Germinal center (tissue), 1 donor: ENCODE measurements at regions not wholly inside any gene's neighbourhood (a gene's known extent, or its start where the extent isn't known, plus 50 kb on each side); places are given as distances from the start of the nearest gene placed in this dataset.

Source experiments
- DNase-seq: peaks from one replicate; pipeline ENCODE4 v3.0.0; 2012; ENCODE audit warnings: mixed read lengths, low spot score

DNA sequence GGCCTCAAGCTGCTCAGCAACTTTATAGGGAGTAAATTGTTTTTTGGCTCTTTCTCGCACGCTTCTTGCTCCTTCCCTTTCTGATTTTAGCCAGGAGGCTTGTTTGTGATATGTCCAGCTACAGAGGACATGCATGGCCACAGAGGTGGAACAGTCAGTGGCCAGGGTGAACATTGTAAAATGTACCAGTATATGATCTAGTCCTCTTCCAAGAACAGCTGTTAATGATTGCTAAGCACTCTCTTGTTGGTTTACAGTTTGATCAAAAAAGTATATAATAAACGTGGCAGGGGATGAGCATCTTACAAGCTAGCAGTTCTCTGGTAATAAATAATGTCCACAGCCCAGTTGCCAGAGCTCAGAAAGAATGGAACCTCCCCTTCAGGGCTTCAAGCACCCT is 461.7 kb upstream of the DYNLRB2 start:
- DNase-seq, result no peak

DNA sequence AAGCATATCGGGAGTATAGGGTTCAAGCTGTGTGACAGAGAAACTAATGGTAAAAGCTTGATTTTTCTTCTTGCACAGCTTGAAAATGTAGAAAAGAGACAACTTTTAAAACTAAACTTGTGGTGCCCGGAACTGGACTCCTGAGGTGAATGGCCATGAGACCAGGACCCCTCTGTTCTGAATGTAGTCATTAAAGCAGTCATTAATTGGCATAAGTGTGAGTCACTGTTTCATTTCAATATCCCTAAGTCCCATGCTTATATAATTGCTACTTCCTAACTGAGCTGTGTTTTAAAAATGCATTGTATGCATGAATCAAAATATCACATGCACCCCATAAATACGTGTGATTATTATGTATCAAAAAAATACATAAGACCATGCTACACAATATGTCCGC is 463.1 kb upstream of the DYNLRB2 start:
- no peak for DNase-seq

DNA sequence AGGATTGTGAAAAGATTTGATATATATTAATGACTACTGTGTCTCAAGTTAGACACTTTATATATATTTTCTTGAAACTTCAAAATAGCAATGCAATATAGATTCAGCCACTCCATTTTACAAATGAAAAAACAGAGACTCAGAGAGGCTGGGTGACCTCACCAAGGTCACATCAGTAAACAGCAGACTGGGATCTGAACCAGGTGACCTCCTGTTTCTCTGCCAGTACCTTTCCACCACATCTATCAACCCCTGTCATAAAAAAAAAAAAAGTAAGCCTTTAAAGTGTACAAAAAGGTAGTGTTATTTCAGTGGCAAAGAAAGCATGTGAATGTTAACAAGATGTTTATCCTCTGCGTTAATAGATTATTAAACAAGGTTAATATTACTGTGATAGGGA is 466.5 kb upstream of the DYNLRB2 start:
- no peak for DNase-seq

DNA sequence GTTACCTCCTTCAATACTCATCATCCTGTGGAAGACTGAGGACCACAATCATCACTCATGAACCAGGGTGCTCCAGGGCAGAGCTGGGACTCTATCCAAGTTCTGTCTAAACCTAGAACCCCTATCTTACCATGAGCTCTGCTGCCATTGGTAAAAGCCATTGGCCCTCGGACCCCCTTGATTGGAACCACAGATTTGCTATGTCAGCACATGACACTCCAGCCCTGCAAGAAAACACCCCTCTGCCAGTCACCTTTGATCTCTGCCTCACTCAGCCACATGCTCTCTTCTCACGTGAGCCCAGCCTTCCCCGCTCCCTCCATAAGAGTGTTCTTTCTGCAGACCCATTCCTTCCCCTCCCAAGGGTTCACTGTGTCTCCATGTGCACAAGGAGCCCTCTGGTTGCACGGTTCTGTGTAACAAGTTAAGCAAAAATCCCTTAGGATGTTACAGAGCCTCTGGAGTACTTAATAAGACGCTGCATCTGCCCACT is 468.8 kb upstream of the DYNLRB2 start:
- DNase-seq, result no peak

DNA sequence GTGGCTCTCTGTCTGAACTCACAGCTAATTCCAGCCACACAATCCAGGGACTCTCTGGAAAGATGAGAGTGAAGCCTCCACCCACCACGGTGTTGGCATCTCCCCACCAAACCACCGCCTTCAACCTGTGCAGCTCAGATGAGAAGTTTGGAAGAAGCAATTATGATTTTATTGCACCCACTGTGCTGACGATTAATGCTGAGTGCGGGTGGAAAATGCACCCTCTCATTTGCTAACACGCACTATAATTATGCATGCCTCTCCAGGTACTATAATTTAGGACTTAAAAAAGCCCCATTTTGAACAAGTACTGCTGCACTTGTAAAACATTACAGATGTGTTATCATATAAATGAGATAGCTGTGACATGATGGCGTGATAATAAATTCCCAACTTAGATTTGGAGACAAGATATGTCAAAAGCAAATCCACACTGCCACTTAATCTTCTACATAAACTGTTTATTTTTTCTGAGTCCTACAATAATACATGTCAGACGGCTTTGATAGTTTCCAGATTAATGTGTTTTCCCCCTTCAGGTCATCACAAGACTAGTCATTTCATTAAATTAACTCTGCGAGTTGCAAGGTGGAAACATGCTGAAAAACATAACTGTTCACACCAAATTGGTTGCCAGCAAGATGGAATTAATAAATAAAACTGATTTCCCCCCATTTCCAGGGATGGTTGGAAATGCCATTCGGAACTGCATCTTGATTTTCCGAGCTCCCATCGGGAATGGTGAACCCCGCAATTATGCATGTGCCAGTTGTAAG is 466.5 kb upstream of the MAF start:
- no peak for DNase-seq

DNA sequence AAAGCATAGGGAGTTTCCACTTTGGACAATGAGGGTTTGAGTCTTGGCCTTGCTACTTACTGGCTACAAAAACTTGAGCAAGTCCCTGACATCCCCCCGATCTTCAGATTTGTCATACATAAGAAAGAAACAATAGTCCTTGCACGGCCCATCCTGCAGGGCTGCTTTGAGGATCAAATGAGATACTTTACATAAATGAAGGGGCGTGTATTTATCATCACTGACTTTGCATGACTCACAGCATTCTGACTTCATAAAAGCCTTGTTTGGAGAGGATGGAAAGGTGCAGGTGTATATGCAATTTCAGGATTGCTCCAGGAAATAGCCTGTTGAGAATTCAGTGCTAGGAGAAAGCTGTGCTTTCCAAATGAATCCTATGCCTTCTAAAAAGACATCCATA is 465.0 kb upstream of the MAF start:
- DNase-seq, result no peak

DNA sequence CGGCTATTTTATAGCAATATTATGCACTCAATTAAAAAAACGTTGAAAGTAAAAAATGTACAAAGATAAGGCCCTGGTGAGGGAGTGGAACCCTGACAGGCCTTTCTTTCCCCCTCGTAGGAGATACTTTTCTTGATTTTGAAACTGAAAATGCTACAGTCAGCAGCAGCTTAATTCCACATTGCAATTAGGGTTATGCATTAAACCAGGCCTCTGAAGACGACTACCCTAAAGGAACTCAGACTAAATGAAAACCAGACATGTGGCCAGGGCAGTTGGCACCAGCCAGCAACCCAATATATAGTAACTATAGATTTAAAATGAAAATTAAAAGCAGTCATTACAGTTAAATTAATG is 463.2 kb upstream of the MAF start:
- DNase-seq, result no peak

DNA sequence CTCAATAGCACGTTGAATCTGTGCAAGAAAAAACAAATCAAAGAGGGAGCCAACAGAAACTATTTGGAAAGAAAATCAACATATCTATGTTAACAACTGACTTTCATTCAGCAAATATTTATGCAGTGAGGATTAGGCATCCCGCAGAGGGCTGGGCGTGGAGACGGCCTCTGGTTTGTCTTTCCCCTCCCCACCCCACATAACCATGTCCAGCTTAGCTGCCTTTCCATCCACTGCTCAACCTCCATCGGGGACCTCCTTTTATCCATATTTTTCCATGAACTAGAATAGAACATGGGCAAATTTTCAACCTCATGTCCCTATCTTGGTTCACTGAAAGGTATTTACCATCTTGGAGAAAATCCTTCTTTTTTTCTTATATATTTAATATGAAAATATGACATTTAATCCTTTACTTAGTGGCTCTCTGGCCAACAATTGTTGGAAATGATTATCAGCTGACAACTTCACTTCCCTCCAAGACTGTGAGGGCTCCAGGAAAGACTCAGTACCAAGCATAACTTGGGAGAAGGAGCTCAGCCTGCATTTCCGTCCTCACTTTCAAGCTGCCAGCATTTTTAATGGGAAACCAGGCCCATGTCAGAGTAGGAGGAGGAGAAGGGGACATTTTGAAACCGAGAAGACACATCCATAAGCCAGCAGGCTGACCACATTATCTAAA is 462.6 kb upstream of the MAF start:
- DNase-seq, result no peak

DNA sequence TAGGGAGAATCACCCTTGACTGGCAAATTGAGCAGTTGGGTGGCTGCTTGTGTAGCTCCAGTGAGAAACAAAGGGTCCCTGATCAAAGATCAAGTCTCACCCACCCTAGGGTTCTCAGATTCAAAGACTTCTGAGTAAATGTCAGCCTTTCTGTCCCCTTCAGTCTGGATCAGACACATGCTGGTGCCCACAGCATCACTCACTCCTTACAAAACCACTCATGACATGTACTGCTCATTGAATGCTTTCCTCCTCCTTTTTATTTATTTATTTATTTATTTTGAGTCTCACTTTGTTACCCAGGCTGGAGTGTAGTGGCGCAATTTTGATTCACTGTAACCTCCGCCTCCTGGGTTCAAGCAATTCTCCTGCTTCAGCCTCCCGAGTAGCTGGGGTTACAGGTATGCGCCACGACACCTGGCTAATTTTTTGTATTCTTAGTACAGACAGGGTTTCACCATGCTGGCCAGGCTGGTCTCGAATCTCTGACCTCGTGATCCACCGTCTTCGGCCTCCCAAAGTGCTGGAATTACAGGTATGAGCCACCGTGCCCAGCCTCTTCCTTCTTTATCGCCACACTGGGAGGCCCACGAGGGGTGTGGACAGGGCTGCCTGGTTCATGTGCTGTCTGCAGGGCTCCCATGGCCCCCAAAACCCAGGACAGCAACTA is 462.0 kb upstream of the MAF start:
- DNase-seq, result no peak

DNA sequence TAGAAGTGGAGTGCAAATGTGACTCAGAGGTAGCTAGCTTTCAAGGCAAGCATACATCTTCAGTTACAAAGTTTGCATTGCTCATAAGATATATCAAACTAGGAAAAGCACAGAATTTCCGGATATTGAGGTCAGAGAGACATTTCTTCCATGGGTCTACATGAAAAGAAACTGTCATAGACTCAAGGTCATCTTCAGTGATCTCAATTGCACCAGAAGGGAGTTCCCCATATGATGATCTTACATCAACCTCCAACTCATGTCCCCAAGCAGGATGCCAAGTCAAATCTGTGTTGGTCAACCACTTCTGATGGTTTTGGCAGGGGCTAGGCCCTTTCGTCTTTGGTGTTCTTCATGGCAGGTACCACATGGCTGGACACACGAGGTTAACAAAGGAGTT is 459.9 kb upstream of the MAF start:
- DNase-seq, result no peak

DNA sequence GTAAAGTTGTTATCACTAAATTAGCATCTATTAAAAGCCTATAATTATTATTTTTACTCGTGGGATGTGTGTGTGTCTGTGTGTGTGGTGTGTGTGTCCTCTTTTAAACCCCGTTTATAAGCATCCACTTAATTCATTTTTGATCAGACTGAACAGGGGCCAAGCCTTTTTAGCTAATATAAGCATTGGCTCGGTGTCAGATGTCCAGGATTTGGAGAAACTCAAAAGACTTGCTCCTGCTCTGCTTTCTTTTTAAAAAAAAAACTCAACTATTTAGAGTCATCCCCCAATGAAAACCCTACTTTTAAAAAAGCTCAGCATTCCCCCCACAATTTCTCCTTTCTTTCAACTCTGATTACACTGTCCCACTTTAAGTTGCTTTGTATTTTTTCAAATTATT is 459.3 kb upstream of the MAF start:
- no peak for DNase-seq

DNA sequence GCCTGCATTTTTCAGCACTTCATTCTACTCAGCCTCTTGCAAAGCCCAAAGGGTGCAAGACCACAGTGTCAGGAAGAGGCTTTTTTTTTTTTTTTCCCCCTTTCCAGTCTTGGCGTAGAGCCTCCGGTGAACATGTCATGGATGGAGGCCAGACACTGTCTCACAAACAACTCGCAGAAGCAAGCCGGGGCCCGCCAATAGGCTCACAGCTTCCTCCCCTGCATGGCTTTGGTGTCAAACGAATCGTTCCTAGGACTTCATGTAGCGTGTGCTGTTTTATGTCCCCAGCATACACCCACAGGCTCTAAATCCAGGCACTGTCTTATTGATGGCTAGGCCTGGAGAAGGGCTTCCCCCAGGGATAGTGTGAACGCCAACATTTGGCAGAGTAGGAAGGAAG is 457.7 kb upstream of the MAF start:
- DNase-seq, result no peak

DNA sequence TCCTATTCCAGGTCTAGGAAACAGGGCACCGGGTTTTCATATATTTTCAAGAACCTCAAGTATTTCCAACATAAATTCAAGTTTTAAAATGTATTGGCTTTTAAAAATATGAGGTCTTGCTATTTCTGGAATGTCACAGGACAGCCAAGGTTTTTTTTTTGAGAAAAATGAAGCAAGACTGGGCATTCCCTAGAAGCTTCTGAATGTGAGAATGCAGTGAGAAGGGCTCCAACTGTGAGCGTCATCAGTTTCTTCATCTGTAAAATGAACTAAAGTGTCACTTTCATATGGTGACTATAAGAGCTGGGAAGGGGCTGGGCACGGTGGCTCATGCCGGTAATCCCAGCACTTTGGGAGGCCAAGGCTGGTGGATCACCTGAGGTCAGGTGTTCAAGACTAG is 455.8 kb upstream of the MAF start:
- no peak for DNase-seq

DNA sequence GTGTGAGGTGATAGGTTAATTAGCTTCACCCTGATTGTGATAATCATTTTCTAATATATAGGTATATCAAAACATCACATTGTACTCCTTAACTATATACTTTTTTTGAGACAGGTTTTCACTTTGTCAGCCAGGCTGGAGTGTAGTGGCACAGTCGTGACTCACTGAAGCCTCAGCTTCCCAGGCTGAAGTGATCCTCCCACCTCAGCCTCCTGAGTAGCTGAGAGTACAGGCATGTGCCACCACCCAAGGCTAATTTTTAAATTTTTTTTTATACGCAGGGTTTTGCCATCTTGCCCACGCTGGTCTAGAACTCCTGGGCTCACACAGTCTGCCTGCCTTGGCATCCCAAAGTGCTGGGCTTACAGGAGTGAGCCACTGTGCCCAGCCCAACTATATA is 455.3 kb upstream of the MAF start:
- DNase-seq, result no peak

DNA sequence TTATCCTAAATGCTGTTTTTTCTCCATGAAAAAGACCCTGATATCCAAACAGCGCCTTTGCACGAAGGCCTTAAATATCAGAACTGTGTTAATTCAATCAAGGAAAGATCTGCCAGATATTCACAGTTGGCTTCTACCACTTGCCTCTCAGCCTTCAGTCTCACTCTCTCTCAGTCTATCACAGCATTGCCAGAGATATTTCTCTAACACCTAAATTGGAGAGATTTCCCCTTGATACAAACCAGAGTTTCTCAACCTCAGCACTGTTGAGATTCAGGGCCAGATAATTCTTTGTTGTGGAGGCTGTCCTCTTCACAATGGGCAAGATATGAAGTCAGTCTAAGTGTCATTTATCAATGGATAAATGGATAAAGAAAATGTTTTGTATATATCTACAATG is 454.1 kb upstream of the MAF start:
- DNase-seq, result no peak

DNA sequence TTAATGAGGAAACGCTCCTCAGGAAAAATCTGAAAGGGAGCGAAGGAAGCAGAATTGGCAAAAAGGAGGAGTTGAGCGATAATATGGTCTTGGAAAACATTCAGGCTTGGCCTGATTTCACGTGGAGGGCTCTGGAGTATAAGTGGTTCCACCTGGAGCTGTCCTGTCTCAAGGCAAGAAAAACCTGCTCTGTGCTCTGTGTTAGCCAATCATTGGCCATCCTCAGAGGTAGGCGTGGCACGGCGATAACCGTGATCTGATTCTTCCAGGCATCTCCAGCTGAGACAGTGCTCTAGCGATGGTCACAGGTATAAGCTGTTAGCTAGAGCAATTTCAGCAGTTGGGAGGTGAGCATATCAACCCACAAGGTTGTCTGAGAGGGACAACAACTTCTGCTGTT is 450.5 kb upstream of the MAF start:
- DNase-seq, result no peak

DNA sequence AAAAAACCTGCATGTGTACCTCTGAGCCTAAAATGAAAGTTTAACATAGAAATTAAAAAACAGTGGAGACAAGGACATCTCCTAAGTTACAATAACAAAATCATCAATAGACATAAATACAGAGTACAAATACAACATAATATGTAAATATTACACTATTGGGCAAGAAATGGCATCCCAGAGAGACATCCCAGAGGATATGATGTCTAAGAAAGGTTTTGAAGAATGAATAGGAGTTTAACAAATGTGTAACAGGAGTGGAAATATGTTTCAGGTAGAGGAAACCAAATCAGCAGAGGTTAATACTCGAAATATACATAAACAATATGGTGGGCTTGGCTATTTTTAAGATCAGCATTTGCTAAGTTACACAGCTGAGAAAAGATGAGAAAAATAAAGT is 447.7 kb upstream of the MAF start:
- DNase-seq, result no peak

DNA sequence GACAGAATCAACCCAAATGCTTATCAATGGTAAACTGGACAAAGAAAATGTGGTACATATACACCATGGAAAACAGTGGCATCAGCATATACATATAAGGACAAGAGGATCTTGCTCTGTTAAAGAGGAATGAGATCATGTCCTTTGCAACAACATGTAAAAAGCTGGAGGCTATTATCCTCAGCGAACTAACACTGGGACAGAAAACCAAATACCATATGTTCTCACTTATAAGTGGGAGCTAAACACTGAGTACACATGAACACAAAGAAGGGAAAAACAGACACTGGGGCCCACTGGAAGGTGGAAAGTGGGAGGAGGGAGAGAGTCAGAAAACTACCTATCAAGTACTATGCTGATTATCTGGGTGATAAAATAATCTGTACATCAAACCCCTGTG is 447.3 kb upstream of the MAF start:
- DNase-seq, result no peak

DNA sequence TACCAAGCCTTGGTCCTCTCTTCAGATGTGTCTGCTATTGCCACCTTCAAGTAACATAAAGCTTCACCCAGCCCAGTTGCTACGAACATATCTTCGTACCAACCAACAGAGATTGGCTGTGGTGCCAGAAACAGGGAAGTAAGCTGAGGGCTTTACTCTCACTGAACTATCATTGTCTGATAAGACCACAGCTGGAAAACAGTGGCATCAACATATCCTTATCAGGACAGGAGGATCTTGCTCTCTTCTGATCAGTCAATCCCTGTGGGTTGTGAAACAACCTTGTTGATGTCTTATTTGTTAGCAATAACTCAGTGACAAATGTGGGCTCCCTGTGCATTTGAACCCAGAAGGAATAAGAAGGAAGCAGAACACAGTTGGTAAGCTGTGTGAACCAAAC is 446.3 kb upstream of the MAF start:
- no peak for DNase-seq

DNA sequence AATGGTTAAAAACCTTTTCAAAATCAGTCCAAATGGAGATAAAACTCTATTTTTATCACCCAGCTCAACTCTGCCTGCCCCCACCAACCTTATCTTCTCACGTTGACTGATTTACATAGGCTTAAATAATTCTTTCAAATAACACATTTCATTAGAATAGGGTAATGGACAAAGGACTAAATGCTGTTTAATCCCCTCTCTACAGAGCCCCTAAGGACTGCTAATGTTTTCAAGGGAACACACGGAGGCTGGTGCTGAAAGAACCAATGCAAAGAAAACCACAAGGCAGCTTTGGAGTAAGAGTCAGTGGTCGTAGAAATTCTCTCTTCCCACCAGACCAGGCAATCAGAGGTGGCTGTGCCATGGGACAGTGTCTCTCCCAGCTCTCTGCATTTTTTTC is 445.7 kb upstream of the MAF start:
- no peak for DNase-seq

DNA sequence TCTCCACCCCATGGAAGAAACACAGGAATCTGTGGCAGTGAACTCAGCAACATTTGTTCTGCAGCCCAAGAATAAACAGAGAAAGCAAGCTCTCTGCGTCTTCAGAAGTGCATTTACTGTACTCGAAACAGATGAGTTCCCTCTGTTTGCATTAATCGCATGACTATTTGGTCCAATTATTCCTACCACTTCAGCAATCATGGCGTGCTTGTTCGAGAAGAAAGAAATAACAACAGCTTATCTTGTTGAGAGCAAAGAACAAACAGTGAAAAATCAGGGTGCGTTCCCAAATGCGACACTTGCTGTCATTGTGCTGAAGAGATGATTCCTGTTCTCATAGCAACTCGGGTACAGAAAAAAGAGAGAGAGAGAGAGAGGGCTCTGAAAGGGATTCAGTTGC is 445.3 kb upstream of the MAF start:
- DNase-seq, result no peak

DNA sequence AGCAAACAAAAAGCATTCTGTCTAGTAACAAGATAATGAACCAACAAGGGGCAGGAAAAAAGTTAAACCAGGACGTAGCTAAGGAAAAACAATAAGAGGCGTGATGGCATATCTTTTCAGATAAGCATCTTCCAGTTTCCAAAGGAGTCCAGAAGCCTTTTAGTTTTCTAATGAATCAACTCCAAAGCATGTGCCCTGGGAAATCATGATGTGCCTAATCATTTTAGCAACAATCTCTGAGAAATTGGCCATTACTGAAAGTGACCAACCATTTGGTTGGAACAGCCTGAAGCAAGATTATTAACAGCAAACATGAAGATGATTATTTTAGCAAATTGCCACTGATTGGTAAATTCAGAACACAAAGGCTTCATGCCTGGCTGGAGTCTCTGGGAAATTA is 440.9 kb upstream of the MAF start:
- DNase-seq, result no peak

DNA sequence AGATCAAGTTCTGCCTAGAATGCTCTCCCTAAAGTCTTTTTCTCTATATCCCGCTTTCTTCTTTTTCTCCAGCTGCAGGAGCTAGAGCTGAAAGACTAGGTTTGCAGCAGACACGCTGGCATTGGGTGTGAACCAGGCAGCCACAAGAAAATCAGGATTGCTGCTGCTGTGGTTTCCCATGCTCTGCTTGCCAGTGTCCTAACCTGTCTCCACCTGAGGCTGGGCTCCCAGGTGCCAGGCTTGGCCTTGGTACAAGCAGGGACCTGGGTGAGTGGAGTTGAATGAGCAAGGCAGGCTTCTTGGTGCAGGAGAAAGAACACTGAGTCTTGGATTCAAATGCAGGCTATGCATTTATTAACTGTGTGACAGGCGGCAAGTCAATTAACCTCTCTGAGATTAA is 440.3 kb upstream of the MAF start:
- no peak for DNase-seq

DNA sequence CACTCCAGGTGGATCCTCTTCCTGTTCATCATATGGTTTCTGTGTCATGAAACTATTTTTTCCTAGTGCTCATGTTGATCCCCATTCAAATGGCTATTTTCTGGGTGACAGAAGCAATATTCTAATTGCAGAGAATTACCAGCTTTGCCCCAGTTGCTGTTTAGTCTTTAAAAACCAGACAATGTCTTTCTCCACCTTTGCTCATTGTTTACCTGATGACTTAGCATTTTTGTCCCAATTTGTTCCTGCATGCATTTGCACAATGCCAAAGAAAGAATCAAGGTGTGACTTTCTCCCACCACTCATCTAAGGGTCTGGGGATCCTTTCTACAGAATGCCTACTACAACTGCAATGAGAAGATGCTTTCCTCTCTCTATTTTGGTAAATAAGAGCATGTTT is 439.9 kb upstream of the MAF start:
- DNase-seq, result no peak
